ENCODE measurements at regions not wholly inside any gene's neighbourhood (a gene's known extent, or its start where the extent isn't known, plus 50 kb on each side); places are given as distances from the start of the nearest gene placed in this dataset.

DNA sequence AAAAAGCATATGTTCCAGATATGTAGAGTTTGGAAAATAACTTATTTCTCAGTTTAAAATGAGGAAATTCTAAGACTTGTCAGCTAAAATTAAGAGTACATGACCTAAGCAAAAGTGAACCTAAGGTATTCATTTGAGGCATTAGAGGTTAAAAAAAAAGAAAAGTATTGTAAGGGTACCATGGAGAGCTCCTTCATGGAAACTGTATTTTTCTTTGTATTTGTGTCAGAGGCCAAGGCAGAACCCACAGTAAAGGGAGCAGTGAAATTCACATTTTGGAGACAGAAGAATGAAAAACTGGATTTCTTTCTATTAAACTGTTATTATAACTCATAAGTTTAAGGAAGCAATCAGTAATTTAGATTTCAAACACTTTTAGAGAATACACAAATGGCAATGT is 1494.8 kb downstream of the KCNT2 start:
- H3K4me3 Mint-ChIP-seq = no peak overlapping the region
- H3K4me1 Mint-ChIP-seq (ENCODE audit: low read depth) = no peaks in the 10 kb centered on the region
- no peaks in the 10 kb centered on the region for H3K27me3 Mint-ChIP-seq (ENCODE audit: low read depth)
- no peaks in the 10 kb centered on the region for H3K36me3 Mint-ChIP-seq (ENCODE audit: low read depth)
- no peak for DNase-seq
- intact Hi-C loops (cut with micrococcal nuclease) = no loop called here
- no peaks in the 10 kb centered on the region for H3K9me3 Mint-ChIP-seq
- H3K27ac Mint-ChIP-seq = no peak overlapping the region
- CTCF ChIA-PET = no interaction called here

- intact Hi-C loops (cut with micrococcal nuclease) = no loop called here
Observed at GRCh38 chr1:195105773-195106172, 1502.5 kb downstream of the KCNT2 start.

GRCh38 chr1:195105281-195105680 is 1503.0 kb downstream of the KCNT2 start:
- Mint-ChIP-seq H3K36me3 (ENCODE audit: low read depth) (no peaks in the 10 kb centered on the region), H3K4me3 (no peak overlapping the region), H3K9me3 (peaks cover 10% of the 10 kb centered on the region), H3K4me1 (ENCODE audit: low read depth) (no peaks in the 10 kb centered on the region), H3K27ac (no peak overlapping the region), H3K27me3 (ENCODE audit: low read depth) (no peaks in the 10 kb centered on the region)
- CTCF ChIA-PET = no interaction called here
- no peak for DNase-seq
- intact Hi-C loops (cut with micrococcal nuclease) = no loop called here

More at GRCh38 chr1:195105773-195106172, 1502.5 kb downstream of the KCNT2 start:
- CTCF ChIA-PET = no interaction called here
- no peaks in the 10 kb centered on the region for H3K4me1 Mint-ChIP-seq (ENCODE audit: low read depth)
- no peak for DNase-seq
- H3K27me3 Mint-ChIP-seq (ENCODE audit: low read depth) = no peaks in the 10 kb centered on the region
- H3K27ac Mint-ChIP-seq = no peak overlapping the region
- H3K9me3 Mint-ChIP-seq = peaks cover 10% of the 10 kb centered on the region
- no peak overlapping the region for H3K4me3 Mint-ChIP-seq
- no peaks in the 10 kb centered on the region for H3K36me3 Mint-ChIP-seq (ENCODE audit: low read depth)

DNA sequence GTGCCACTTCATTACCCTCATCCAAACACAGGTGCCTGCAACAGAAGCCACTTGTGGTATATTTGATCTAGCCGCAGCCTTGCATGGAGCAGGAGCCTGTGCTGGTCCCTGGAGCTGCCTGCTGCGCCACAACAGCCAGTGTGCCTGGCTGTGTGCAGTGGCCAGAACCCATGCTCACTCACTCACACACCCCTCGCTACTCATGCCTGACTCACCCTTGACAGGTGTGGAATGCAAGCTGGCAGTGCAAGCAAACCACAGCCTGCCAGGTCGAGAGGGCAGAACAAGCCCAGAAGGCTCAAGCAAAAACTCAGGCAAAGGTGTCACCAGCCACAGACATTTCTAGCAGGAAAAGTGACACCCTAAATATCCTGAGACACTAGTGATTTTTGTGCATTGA is 1510.9 kb downstream of the KCNT2 start:
- no peak for DNase-seq
- CTCF ChIA-PET = interaction anchor here (0.6 kb wide), 1 partner anchor 9 kb away, joined by 3 read pairs; no protein-coding TSS in a partner anchor
- Mint-ChIP-seq H3K27ac (no peak overlapping the region), H3K27me3 (ENCODE audit: low read depth) (no peaks in the 10 kb centered on the region), H3K4me1 (ENCODE audit: low read depth) (no peaks in the 10 kb centered on the region), H3K9me3 (no peaks in the 10 kb centered on the region), H3K4me3 (no peak overlapping the region), H3K36me3 (ENCODE audit: low read depth) (no peaks in the 10 kb centered on the region)
- intact Hi-C loops (cut with micrococcal nuclease) = no loop called here

GRCh38 chr1:195096051-195096521 is 1512.2 kb downstream of the KCNT2 start:
- intact Hi-C loops (cut with micrococcal nuclease) = no loop called here
- no peak for DNase-seq
- no peaks in the 10 kb centered on the region for H3K9me3 Mint-ChIP-seq
- no peaks in the 10 kb centered on the region for H3K36me3 Mint-ChIP-seq (ENCODE audit: low read depth)
- H3K4me1 Mint-ChIP-seq (ENCODE audit: low read depth) = no peaks in the 10 kb centered on the region
- H3K27me3 Mint-ChIP-seq (ENCODE audit: low read depth) = no peaks in the 10 kb centered on the region
- no peak overlapping the region for H3K27ac Mint-ChIP-seq
- CTCF ChIA-PET = no interaction called here
- no peak overlapping the region for H3K4me3 Mint-ChIP-seq

DNA sequence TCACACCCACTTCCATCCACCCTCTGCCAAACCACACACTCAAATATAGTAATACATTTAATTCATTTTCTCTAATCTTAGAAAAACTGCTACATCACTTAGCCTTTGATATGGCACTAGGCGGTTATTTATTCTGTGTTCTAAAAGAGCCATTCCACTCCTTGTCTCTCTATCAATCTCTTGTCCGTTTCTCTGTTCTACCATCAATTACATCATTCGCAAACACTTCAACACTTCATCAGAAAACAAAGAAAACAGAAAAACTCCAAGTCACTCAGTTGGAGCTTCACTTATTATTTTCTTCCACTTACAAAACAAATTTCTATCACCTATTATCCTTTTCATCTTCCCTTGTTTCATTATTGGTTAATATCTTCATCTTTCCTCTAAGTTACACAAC is 1523.0 kb downstream of the KCNT2 start:
- Mint-ChIP-seq H3K27me3 (ENCODE audit: low read depth) (no peaks in the 10 kb centered on the region), H3K9me3 (no peaks in the 10 kb centered on the region), H3K27ac (no peak overlapping the region), H3K36me3 (ENCODE audit: low read depth) (no peaks in the 10 kb centered on the region), H3K4me1 (ENCODE audit: low read depth) (no peaks in the 10 kb centered on the region), H3K4me3 (no peak overlapping the region)
- intact Hi-C loops (cut with micrococcal nuclease) = no loop called here
- CTCF ChIA-PET = no interaction called here
- DNase-seq = no peak

GRCh38 chr1:195082183-195082582 is 1526.1 kb downstream of the KCNT2 start:
- no peak for DNase-seq
- Mint-ChIP-seq H3K27me3 (ENCODE audit: low read depth) (no peaks in the 10 kb centered on the region), H3K27ac (no peak overlapping the region), H3K4me1 (ENCODE audit: low read depth) (no peaks in the 10 kb centered on the region), H3K4me3 (no peak overlapping the region), H3K9me3 (no peaks in the 10 kb centered on the region), H3K36me3 (ENCODE audit: low read depth) (no peaks in the 10 kb centered on the region)
- intact Hi-C loops (cut with micrococcal nuclease) = no loop called here
- CTCF ChIA-PET = no interaction called here

DNA sequence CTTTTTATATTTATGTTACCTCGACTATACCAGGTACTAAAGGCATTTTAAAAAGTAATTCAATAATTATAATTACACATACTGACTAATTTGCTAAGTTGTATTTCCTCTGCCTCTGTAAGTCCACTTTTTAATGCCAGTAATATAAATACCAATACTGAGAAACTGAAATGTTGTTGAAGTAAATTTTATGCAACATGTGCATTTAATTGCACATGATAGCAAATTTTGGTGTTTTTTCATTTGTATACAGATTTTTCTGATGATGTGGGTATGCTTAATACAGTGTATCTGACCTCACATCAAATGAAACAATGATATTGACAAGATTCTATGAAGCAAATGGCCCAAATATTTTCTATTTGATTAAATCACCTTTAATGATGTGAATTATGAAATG is 1531.6 kb downstream of the KCNT2 start:
- H3K9me3 Mint-ChIP-seq = no peaks in the 10 kb centered on the region
- CTCF ChIA-PET = no interaction called here
- intact Hi-C loops (cut with micrococcal nuclease) = no loop called here
- no peak for DNase-seq
- H3K4me1 Mint-ChIP-seq (ENCODE audit: low read depth) = no peaks in the 10 kb centered on the region
- no peaks in the 10 kb centered on the region for H3K36me3 Mint-ChIP-seq (ENCODE audit: low read depth)
- no peaks in the 10 kb centered on the region for H3K27me3 Mint-ChIP-seq (ENCODE audit: low read depth)
- no peak overlapping the region for H3K4me3 Mint-ChIP-seq
- H3K27ac Mint-ChIP-seq = no peak overlapping the region

GRCh38 chr1:195075973-195076372 is 1532.3 kb downstream of the KCNT2 start:
- CTCF ChIA-PET = no interaction called here
- Mint-ChIP-seq H3K4me3 (no peak overlapping the region), H3K4me1 (ENCODE audit: low read depth) (no peaks in the 10 kb centered on the region), H3K36me3 (ENCODE audit: low read depth) (no peaks in the 10 kb centered on the region), H3K9me3 (no peaks in the 10 kb centered on the region), H3K27me3 (ENCODE audit: low read depth) (no peaks in the 10 kb centered on the region), H3K27ac (no peak overlapping the region)
- intact Hi-C loops (cut with micrococcal nuclease) = no loop called here
- no peak for DNase-seq

DNA sequence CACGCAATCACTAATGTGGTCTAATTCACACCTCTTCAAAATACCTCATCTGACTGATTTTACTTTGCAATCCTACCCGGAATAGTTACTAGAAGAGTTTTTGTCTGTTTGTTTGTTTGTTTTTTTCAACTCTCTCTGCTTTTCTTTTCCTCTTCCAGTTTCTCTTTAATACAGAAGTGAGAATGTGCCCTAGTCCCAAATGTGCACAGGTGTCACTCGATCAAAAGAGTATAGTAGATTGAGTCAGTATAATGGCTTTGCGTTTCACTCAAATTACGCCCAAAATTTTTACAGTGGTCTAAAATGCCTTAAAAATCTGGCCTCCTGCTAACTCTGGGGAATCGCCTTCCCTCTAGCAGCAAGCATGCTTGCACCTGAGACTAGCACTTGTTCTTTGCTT is 1536.8 kb downstream of the KCNT2 start:
- Mint-ChIP-seq H3K9me3 (no peaks in the 10 kb centered on the region), H3K4me3 (no peak overlapping the region), H3K27ac (no peak overlapping the region), H3K36me3 (ENCODE audit: low read depth) (no peaks in the 10 kb centered on the region), H3K27me3 (ENCODE audit: low read depth) (no peaks in the 10 kb centered on the region), H3K4me1 (ENCODE audit: low read depth) (no peaks in the 10 kb centered on the region)
- CTCF ChIA-PET = no interaction called here
- no peak for DNase-seq
- intact Hi-C loops (cut with micrococcal nuclease) = no loop called here

- H3K27me3 Mint-ChIP-seq (ENCODE audit: low read depth) = no peaks in the 10 kb centered on the region
- no peaks in the 10 kb centered on the region for H3K36me3 Mint-ChIP-seq (ENCODE audit: low read depth)
- H3K27ac Mint-ChIP-seq = no peak overlapping the region
- H3K4me3 Mint-ChIP-seq = no peak overlapping the region
- intact Hi-C loops (cut with micrococcal nuclease) = no loop called here
- CTCF ChIA-PET = no interaction called here
- no peaks in the 10 kb centered on the region for H3K9me3 Mint-ChIP-seq
- no peaks in the 10 kb centered on the region for H3K4me1 Mint-ChIP-seq (ENCODE audit: low read depth)
- DNase-seq = no peak
Observed at GRCh38 chr1:195065437-195065836, 1542.8 kb downstream of the KCNT2 start.

- CTCF ChIA-PET = no interaction called here
- H3K36me3 Mint-ChIP-seq (ENCODE audit: low read depth) = no peaks in the 10 kb centered on the region
Observed at GRCh38 chr1:195064358-195064757, 1543.9 kb downstream of the KCNT2 start.

GRCh38 chr1:195054217-195054687 is 1554.0 kb downstream of the KCNT2 start:
- Mint-ChIP-seq H3K4me1 (ENCODE audit: low read depth) (no peaks in the 10 kb centered on the region), H3K27ac (no peak overlapping the region), H3K27me3 (ENCODE audit: low read depth) (no peaks in the 10 kb centered on the region), H3K9me3 (no peaks in the 10 kb centered on the region), H3K36me3 (ENCODE audit: low read depth) (no peaks in the 10 kb centered on the region), H3K4me3 (no peak overlapping the region)
- no peak for DNase-seq
- intact Hi-C loops (cut with micrococcal nuclease) = no loop called here
- CTCF ChIA-PET = interaction anchor here (1.4 kb wide), 1 partner anchor 133 kb away, joined by 3 read pairs; no protein-coding TSS in a partner anchor

More at GRCh38 chr1:195064358-195064757, 1543.9 kb downstream of the KCNT2 start:
- no peaks in the 10 kb centered on the region for H3K9me3 Mint-ChIP-seq
- no peak overlapping the region for H3K27ac Mint-ChIP-seq
- H3K27me3 Mint-ChIP-seq (ENCODE audit: low read depth) = no peaks in the 10 kb centered on the region
- DNase-seq = no peak
- H3K4me3 Mint-ChIP-seq = no peak overlapping the region
- intact Hi-C loops (cut with micrococcal nuclease) = no loop called here
- H3K4me1 Mint-ChIP-seq (ENCODE audit: low read depth) = no peaks in the 10 kb centered on the region

GRCh38 chr1:195053478-195053877 is 1554.8 kb downstream of the KCNT2 start:
- no peaks in the 10 kb centered on the region for H3K36me3 Mint-ChIP-seq (ENCODE audit: low read depth)
- no peaks in the 10 kb centered on the region for H3K4me1 Mint-ChIP-seq (ENCODE audit: low read depth)
- H3K27ac Mint-ChIP-seq = no peak overlapping the region
- no peaks in the 10 kb centered on the region for H3K27me3 Mint-ChIP-seq (ENCODE audit: low read depth)
- no peak overlapping the region for H3K4me3 Mint-ChIP-seq
- intact Hi-C loops (cut with micrococcal nuclease) = no loop called here
- no peak for DNase-seq
- CTCF ChIA-PET = interaction anchor here (1.4 kb wide), 1 partner anchor 132 kb away, joined by 3 read pairs; no protein-coding TSS in a partner anchor
- H3K9me3 Mint-ChIP-seq = no peaks in the 10 kb centered on the region
